Hematopoietic multipotent progenitor cell treated with erythropoietin and hydrocortisone succinate and interleukin-3 and kit ligand, for 15 days (in vitro differentiated cells): ENCODE measurements at regions not wholly inside any gene's neighbourhood (a gene's known extent, or its start where the extent isn't known, plus 50 kb on each side); places are given as distances from the start of the nearest gene placed in this dataset.

ENCODE experiments used
- DNase-seq: peaks from one replicate; pipeline ENCODE4 v3.0.0-alpha.2; 2015; ENCODE audit warnings: low spot score

GRCh38 chr1:243944429-243945160 lies 94.6 kb upstream of the AKT3 start:
- DNase-seq = no peak

- DNase-seq = no peak
Observed at GRCh38 chr1:243943671-243944428, 93.8 kb upstream of the AKT3 start.

GRCh38 chr1:243942196-243943150 lies 92.4 kb upstream of the AKT3 start:
- DNase-seq = no peak

- no peak for DNase-seq
Observed at GRCh38 chr1:243940451-243940850, 90.4 kb upstream of the AKT3 start.

- peak; percentile 23 for DNase-seq
Observed at GRCh38 chr1:243939167-243939848, 89.3 kb upstream of the AKT3 start.

DNA sequence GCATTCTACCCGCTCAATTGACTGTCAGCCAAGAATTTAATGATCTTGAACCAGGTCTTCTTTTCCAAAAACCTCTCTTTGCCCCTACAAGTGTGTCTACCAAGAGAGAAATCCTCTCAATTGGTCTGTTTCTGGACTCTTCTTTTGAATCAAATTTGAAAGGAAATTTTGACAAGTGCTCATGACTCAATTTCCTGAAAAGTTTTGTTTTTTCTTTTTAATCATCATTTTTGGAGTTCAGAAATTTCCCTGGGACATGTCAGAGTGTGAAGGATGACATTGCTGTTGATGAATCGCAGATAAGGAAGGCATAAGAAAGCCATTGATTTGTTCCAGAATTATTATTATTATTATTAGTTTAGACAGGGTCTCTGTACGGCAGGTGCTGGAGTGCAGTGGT lies 88.2 kb upstream of the AKT3 start:
- no peak for DNase-seq

DNA sequence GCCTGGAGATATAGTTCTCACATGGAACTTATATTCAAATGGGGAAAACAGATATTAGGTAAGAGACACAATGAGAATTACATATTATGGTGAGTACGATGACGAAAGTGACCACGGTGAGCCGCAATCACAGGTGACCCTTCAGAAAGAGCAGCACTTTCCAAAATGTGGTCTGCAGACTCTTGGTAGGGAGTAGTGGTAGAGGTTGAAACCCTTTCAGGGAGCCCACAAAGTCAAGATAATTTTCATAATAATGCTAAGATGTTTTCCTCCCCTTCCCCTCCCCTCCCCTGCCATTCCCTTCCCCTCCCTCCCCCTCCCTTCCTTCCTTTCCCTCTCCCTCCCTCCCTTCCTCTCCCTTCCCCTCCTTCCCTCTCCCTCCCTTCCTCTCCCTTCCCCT lies 83.5 kb upstream of the AKT3 start:
- DNase-seq = no peak

DNA sequence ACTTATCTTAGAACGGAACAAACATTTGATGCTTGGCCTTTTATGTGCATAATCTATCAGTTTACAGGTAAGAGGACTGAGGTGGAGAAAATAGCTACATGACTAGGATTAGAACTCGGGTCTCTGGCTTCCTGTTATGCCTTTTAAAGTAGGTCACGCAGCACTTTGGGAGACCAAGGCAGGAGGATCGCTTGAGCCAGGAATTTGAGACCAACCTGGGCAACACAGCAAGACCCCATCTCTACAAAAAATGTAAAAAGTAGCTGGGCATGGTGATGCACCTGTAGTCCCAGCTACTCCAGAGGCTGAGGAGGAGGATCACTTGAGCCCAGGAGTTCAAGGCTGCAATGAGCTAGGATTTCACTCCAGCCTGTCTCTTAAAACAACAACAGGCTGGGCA lies 81.9 kb upstream of the AKT3 start:
- no peak for DNase-seq

- no peak for DNase-seq
Observed at GRCh38 chr1:243930822-243931671, 81.0 kb upstream of the AKT3 start.

- DNase-seq = no peak
Observed at GRCh38 chr1:243927381-243927780, 77.3 kb upstream of the AKT3 start.

GRCh38 chr1:243926803-243927245 lies 76.8 kb upstream of the AKT3 start:
- no peak for DNase-seq

GRCh38 chr1:243926299-243926698 lies 76.3 kb upstream of the AKT3 start:
- no peak for DNase-seq

DNA sequence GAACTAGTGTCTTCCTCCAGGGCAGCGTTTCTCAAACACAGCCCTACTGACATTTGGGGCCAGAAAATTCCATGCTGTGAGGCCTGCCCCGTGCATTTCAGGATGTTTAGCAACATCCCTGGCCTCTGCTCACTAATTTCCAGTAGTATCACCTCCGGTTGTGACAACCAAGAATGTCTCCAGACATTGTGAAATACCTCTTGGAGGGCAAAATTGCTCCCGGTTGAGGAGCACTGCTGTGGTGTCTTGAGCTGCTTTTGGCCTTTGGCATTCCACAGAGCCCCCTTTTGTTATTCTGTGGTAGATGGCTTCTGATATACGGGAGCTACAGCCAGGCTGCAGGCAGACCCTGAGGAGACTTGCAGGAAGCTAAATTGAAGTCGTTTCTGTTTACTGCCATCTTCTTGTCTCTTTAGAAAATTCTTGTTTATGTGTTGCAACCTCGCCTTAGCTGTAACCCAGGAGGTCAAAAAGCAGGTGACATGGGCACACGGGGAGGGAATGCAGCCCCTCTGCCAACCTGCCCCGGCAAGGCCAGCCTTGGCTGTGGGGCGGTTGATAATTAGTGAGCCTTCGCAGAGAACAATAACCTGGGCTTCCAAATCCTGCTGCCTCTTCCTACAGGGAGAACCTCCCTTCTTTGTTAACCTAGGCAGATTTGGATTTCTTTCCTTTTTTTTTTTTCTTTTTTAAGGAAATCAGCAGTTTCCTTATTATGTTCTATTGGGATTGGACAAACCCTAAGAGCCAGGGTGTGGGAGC lies 74.7 kb upstream of the AKT3 start:
- DNase-seq = no peak

- DNase-seq = no peak
Observed at GRCh38 chr1:243924188-243924587, 74.1 kb upstream of the AKT3 start.

GRCh38 chr1:243923292-243924171 lies 73.5 kb upstream of the AKT3 start:
- DNase-seq = no peak

DNA sequence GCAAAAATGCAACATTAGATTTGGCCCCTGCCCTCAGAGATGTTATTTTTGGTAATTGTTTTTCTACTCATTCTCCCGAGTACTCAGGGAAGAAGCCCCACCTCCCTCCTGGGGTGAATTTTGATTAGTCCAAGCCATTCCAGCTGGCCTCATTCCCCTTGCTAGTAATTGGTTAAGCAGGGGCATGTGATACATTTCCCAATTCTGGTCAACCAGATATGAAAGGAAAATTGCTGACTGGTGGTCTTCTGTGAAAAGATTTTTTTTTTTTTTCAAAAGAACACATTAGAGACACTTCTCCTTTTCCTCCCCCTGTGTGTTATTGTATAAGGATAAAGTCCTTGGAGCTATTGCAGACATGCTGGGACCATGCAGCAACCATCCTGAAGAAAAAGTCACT lies 71.1 kb upstream of the AKT3 start:
- no peak for DNase-seq

DNA sequence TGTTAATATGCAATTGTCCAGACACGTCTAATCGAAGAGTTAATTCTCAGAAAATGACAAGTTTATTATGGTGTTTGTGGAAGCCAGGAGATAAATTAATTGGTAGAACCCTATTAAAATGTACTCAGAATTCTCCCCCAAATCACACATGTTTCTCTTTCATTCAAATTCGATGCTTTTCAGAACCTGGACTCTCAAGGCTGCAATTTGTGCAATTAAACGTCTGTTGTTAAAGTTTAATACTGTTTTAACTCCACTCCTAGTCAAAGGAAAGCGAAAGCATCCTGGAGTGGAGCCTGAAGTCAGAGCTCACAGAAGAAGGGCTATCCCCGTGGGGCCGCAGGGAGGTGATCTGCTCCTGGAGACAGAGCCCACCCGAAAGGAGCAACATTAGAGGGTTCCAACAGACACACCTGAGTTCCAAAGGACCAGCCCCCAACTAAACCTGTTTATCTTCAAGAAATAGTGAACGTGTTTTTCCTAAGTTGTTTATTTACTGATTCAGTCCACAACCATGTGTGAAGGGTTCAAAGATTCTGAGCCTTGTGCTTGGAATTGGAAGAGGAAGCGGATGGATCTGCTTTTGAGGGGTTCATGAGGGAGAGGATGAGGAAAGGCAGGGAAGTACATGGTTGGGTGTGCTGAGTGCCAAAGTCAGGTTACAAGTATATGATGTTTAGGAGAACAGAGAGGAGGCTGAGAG lies 68.0 kb upstream of the AKT3 start:
- DNase-seq = no peak

- DNase-seq = no peak
Observed at GRCh38 chr1:243917177-243917862, 67.3 kb upstream of the AKT3 start.
